Common myeloid progenitor, CD34-positive (primary cell): ENCODE measurements at regions not wholly inside any gene's neighbourhood (a gene's known extent, or its start where the extent isn't known, plus 50 kb on each side); places are given as distances from the start of the nearest gene placed in this dataset.

Experiments
- CTCF ChIA-PET: fragments of 350-600 bp; sonication (Branson Sonifier 250); formaldehyde crosslinking; loops from one replicate; lab custom pipeline; 2021; ENCODE audit warnings: antibody characterized with exemption; lab: Charles Lee
- POLR2A ChIA-PET: fragments of 350-600 bp; sonication (Branson Sonifier 250); formaldehyde crosslinking; loops from one replicate; lab custom pipeline; 2021; ENCODE audit warnings: antibody characterized with exemption; lab: Charles Lee
- DNase-seq, 3 donors: peaks; one replicate each; pipeline versions ENCODE4 v3.0.0 to v3.0.0-alpha.2; 2013
- H3K27ac ChIP-seq, 2 experiments: 1 replicate in 1 of 2; 2 replicates in 1 of 2; pipeline ENCODE4 v1.7.0; 2013; ENCODE audit warnings: inconsistent platforms in 2 of 2, low read length in 2 of 2, mild to moderate bottlenecking in 2 of 2, low read depth in 1 of 2, moderate library complexity in 1 of 2; ENCODE audit not compliant: severe bottlenecking in 2 of 2, insufficient read depth in 1 of 2, poor library complexity in 1 of 2
- H3K27me3 ChIP-seq, 5 experiments: replicated peaks in 2 of 5; 1 replicate in 3 of 5; 2 replicates in 2 of 5; pipeline versions ENCODE4 v1.6.1 to v1.7.0; 2013; ENCODE audit warnings: low read length in 4 of 5, mild to moderate bottlenecking in 2 of 5, moderate library complexity in 2 of 5, inconsistent platforms in 1 of 5; ENCODE audit not compliant: insufficient read depth in 5 of 5, control insufficient read depth in 4 of 5
- H3K36me3 ChIP-seq, 4 experiments: 1 replicate in 2 of 4; 2 replicates in 2 of 4; pipeline versions ENCODE4 v1.6.1 to v1.7.0; 2013; ENCODE audit warnings: low read length in 3 of 4, control low read depth in 1 of 4, mild to moderate bottlenecking in 1 of 4; ENCODE audit not compliant: control insufficient read depth in 4 of 4, insufficient read depth in 4 of 4
- H3K4me1 ChIP-seq, 4 experiments: 1 replicate in 3 of 4; 2 replicates in 1 of 4; pipeline versions ENCODE4 v1.6.1 to v1.7.1; 2013; ENCODE audit warnings: low read length in 3 of 4, mild to moderate bottlenecking in 3 of 4, control low read depth in 1 of 4, inconsistent platforms in 1 of 4, moderate library complexity in 1 of 4; ENCODE audit not compliant: control insufficient read depth in 4 of 4, insufficient read depth in 4 of 4; ENCODE audit errors: control extremely low read depth in 1 of 4
- H3K4me3 ChIP-seq, 7 experiments: 1 replicate in 4 of 7; 2 replicates in 3 of 7; pipeline versions ENCODE4 v1.5.1 to v1.7.0; 2013; ENCODE audit warnings: mild to moderate bottlenecking in 7 of 7, low read length in 6 of 7, moderate library complexity in 6 of 7, inconsistent platforms in 2 of 7, low read depth in 2 of 7, control low read depth in 1 of 7; ENCODE audit not compliant: insufficient read depth in 4 of 7, control insufficient read depth in 1 of 7; ENCODE audit errors: extremely low read depth in 1 of 7
- H3K9me3 ChIP-seq, 5 experiments: 1 replicate in 4 of 5; 2 replicates in 1 of 5; pipeline versions ENCODE4 v1.6.1 to v1.7.1; 2013; ENCODE audit warnings: low read length in 4 of 5, mild to moderate bottlenecking in 2 of 5, inconsistent platforms in 1 of 5, low read depth in 1 of 5, moderate library complexity in 1 of 5; ENCODE audit not compliant: control insufficient read depth in 4 of 5, insufficient read depth in 2 of 5; ENCODE audit errors: control extremely low read depth in 1 of 5
- WGBS: methylation state at CpG from one replicate; pipeline ENCODE4 v1.1.5; 2013; ENCODE audit not compliant: insufficient coverage; 5-methylcytosine and 5-hydroxymethylcytosine counted together

DNA sequence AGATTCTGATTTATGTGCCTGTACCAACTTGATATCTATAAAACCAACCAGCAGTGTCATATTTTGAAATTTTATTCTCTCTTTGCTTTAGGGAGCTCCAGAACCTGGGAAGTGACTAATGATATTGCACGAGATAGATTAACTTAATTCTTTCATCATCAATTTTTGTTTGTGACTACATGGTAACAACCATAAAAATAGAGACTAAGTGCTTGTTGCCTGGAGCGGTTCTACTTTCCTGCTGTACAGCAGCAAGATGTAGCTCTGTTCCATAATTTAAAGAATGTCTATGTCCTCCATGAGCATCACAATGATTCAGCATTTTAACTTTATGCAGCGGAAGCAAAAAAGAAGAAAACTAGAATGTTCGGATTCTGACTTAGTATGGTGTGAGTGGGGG is 275.6 kb downstream of the KLF5 start:
- Histone ChIP-seq H3K4me3 (no peak overlapping the region), H3K36me3 (no peaks in the 10 kb centered on the region), H3K27ac (no peak overlapping the region), H3K4me1 (no peaks in the 10 kb centered on the region), H3K27me3 (no peaks in the 10 kb centered on the region), H3K9me3 (no peaks in the 10 kb centered on the region)
- 86% methylated on average over 1 of the region's 4 CpGs for WGBS
- DNase-seq: peak in 1 of 3 donors; percentile 10
- CTCF ChIA-PET: interaction anchor here (0.6 kb wide), 1 partner anchor 139 kb away, joined by 3 read pairs; no protein-coding TSS in a partner anchor
- POLR2A ChIA-PET: no interaction called here

DNA sequence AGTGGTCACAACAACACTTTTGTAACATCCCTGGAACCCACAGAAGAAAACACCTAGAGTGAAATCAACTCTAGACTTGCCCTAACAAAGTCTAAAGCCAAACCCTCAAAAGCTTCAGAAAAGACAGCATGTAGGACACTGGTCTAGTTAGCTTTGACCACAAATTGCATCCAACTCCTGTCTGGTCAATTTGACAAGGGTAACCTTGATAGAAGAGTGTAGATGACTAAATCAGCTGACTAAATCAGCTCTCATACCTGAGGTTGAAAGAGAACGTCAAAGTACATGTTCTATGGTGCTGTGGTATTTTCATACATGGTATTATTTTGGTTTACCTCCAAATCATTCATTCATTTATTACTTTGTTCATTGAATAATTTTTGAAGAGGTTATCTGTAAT is 272.8 kb downstream of the KLF5 start:
- H3K4me1 ChIP-seq: no peaks in the 10 kb centered on the region
- no peaks in the 10 kb centered on the region for H3K27me3 ChIP-seq
- H3K27ac ChIP-seq: no peak overlapping the region
- H3K9me3 ChIP-seq: no peaks in the 10 kb centered on the region
- ChIA-PET CTCF (no interaction called here), POLR2A (no interaction called here)
- no peak for DNase-seq
- no peak overlapping the region for H3K4me3 ChIP-seq
- no CpG with 5 or more reads among the region's 1 CpG for WGBS
- no peaks in the 10 kb centered on the region for H3K36me3 ChIP-seq

DNA sequence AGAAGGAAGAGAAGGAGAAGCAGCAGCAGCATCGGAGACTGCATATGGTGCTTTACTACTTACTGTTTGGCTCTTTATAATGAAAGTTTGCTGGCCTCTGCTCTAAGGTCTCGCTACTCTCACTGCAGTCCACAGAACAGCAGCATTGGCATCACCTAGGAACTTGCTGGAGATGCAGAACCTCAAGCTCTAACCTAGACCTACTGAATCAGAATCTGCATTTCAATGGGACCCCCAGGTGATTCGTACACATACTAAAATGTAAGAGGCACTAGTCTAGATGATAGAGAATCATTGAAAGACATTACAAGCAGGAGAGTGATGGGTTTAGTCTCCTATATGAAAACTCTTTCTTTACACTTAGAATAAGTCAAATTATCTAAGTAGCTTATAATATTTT is 270.6 kb downstream of the KLF5 start:
- Histone ChIP-seq H3K4me3 (no peak overlapping the region), H3K9me3 (no peaks in the 10 kb centered on the region), H3K36me3 (no peaks in the 10 kb centered on the region), H3K27me3 (no peaks in the 10 kb centered on the region), H3K27ac (no peak overlapping the region), H3K4me1 (no peaks in the 10 kb centered on the region)
- 82% methylated on average over 1 of the region's 3 CpGs for WGBS
- CTCF ChIA-PET: no interaction called here
- no peak for DNase-seq
- POLR2A ChIA-PET: interaction anchor here (0.7 kb wide), 1 partner anchor 33 kb away, joined by 3 read pairs; no protein-coding TSS in a partner anchor

DNA sequence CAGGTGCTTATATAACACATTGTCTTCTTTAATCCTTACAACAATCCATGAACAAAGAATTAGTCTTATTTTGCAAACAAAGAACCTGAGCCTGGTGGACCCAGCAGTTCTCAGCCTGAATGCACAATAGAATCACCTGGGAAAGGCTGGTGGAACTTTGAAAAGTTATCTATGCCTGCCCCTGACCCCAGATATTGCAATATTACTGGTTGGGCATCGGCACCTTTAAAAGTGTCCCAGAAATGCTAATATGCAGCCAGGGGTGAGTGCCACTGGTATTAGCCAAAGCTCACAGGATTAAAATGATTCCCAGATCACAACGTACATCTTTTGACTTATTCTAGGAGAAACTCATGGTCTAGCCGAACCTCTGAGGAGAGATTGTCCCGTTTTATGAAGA is 268.8 kb downstream of the KLF5 start:
- no peak for DNase-seq
- CTCF ChIA-PET: interaction anchor here (0.7 kb wide), 1 partner anchor 114 kb away, joined by 3 read pairs; no protein-coding TSS in a partner anchor
- Histone ChIP-seq H3K27me3 (no peaks in the 10 kb centered on the region), H3K36me3 (no peaks in the 10 kb centered on the region), H3K4me1 (no peaks in the 10 kb centered on the region), H3K27ac (no peak overlapping the region), H3K4me3 (no peak overlapping the region), H3K9me3 (no peaks in the 10 kb centered on the region)
- WGBS: 100% methylated on average over 1 of the region's 4 CpGs
- POLR2A ChIA-PET: no interaction called here

DNA sequence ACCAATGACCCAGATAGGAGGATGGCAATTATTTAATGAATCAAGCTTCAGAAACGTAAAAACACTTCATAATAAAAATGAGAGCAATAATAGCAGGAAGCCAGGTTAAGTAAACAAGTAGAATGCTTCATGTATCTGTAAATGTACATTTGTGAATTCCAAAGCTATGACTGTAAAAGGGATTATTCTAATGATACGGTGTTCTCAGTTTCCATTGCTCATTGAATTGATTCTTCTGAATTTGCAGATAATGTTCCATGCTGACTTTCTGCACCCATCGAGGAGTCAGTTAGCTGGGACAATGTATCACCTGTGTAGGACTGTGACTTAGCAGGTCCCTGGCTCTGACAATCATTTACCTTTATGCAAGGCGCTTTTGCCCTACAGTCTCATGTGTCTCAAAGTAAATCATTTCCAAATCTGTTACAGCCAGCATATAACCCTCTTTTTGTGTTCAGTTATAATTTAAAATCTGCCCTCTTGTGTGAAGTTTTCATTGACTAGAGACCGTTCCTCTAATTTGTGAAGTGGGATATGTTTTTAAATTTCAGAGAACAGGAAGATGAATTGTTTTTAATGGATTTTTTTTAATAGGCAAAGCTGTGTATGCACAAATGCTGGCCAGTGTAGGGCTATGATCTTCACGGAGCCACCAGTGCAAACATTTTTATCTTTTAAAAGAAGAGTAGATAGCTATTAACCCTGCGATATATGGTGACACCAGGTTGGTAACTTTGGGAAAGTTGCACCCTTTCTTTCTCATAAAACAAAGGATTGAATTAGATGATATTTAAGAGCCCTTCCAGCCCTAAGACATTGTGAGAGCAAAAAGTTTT is 267.1 kb downstream of the KLF5 start:
- 95% methylated on average over 4 of the region's 7 CpGs for WGBS
- ChIA-PET CTCF (interaction anchor here (0.9 kb wide), 1 partner anchor 18 kb away, joined by 3 read pairs; no protein-coding TSS in a partner anchor), POLR2A (no interaction called here)
- H3K27me3 ChIP-seq: no peaks in the 10 kb centered on the region
- H3K36me3 ChIP-seq: no peaks in the 10 kb centered on the region
- no peak overlapping the region for H3K4me3 ChIP-seq
- H3K27ac ChIP-seq: no peak overlapping the region
- no peaks in the 10 kb centered on the region for H3K9me3 ChIP-seq
- no peaks in the 10 kb centered on the region for H3K4me1 ChIP-seq
- no peak for DNase-seq

DNA sequence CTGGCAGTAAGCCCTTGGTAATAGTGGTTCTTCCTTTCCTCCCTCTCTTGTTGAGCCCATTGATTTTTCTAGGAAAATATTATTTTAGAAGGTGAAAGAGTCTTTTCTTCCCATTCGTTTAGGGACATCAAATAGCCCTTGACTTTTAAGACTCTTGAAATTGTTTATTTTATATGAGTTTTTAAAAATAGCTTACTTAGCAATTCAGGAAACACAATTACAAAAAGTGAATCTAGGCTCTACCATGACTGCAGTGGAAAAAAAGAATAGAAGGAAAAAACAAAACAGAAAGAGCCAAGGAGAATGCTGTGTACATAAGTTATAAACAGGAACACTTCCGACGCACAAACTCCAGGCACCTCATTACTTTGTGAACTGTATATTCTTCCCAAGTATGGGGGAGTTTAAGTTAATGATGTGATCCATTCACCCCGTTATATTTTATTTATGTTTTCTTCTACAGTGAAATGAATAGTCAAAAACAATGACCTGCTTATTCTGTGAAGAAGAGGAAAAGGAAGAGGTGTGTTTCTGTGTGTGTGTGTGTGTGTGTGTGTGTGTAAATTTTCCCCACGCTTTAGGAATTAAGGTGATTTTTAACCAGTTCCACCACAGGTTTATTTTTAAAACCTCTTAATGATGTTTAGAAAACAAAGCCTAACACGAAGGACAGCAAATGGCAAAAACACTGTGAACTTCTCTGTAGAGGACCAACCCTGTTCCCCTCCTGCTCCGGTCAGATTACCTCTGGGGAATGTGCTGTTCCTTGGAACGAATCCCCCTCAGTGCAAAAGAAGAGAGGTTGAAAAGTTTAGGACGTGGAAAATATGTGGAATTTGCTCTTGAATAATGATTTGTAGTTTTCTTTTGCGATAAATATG is 266.3 kb downstream of the KLF5 start:
- 90% methylated on average over 2 of the region's 10 CpGs for WGBS
- ChIA-PET POLR2A (no interaction called here), CTCF (no interaction called here)
- no peak overlapping the region for H3K4me3 ChIP-seq
- H3K9me3 ChIP-seq: no peaks in the 10 kb centered on the region
- no peak overlapping the region for H3K27ac ChIP-seq
- no peaks in the 10 kb centered on the region for H3K27me3 ChIP-seq
- no peaks in the 10 kb centered on the region for H3K36me3 ChIP-seq
- no peaks in the 10 kb centered on the region for H3K4me1 ChIP-seq
- no peak for DNase-seq
